VCaP (cell line): ENCODE measurements at regions not wholly inside any gene's neighbourhood (a gene's known extent, or its start where the extent isn't known, plus 50 kb on each side); places are given as distances from the start of the nearest gene placed in this dataset.
A peak's percentile ranks its signal among the peaks of the same experiment; 100 is the strongest.

Source experiments
- H3K27ac ChIP-seq: fragments of 450-650 bp; 2 replicates; pipeline ENCODE4 v1.5.1; 2017
- CTCF ChIP-seq: fragments of 450-650 bp; conservative IDR thresholded peaks from 2 replicates; pipeline ENCODE4 v1.5.1; 2017; ENCODE audit warnings: mild to moderate bottlenecking, moderate library complexity

GRCh38 chr3:162742159-162742717, 1245.6 kb downstream of the OTOL1 start:
- H3K27ac ChIP-seq = no peak overlapping the region

DNA sequence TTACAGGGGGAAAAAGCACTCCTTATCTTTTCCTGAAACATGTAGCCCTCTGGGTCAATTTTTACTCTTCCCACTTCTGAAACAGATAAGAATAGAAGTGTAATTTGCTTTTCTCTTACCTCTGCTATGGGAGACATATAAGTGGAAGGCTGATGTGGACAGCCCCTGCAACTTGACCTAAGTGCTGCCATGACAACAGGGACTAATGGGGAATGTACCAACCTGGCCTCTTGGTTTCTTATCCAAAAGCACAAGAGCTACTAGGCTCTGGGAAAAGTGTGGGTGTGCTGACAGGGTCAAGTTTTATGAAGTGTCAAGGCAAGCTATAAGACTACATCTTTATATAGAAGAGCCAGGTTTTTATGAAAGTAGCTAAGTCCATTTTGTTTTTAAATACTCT, 1246.5 kb downstream of the OTOL1 start:
- H3K27ac ChIP-seq = no peak overlapping the region
- no peak for TF ChIP-seq CTCF

More at GRCh38 chr3:162742159-162742717, 1245.6 kb downstream of the OTOL1 start:
- no peak for TF ChIP-seq CTCF

- H3K27ac ChIP-seq = no peak overlapping the region
- no peak for TF ChIP-seq CTCF
These were observed 1264.2 kb downstream of the OTOL1 start for GRCh38 chr3:162760789-162761188.

- TF ChIP-seq CTCF = no peak
- H3K27ac ChIP-seq = peak overlapping the region; percentile 55
These were observed 1267.6 kb downstream of the OTOL1 start for GRCh38 chr3:162764051-162764807.

DNA sequence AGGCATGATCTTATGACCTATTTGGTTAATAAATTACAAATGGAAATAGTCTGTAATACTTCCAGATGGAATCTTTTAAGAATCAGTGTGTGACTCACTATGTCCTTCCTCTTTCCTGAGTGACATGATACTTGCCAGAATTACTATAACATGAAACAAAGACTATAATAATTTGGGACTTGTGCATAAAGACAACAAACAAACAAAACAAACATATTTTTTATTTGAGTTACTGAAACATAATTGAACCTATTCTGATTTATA, 1268.1 kb downstream of the OTOL1 start:
- peak overlapping the region; percentile 25 for H3K27ac ChIP-seq
- TF ChIP-seq CTCF = no peak

DNA sequence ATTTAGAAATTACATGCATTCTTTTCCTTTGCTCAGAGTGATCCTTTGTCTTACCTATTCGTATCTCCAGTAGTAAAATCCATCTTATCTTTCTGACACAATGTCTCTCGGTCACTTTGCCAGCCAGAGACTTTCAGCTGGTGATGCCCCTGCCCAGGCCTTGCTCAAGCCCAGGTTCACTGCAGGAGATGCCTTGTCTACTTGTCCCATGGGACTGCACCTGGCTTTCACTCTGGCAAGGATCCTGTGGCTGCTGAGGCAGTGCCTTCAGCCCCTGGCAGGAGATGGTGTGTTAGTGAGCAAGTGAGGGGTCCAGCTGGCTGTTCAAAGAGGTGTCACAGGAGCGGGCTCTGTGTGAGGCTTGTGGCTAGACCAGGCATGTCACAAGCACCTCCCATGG, 1268.9 kb downstream of the OTOL1 start:
- peak overlapping the region; percentile 25; the same call in 1 of the 2 replicates for H3K27ac ChIP-seq
- TF ChIP-seq CTCF = no peak

- TF ChIP-seq CTCF = no peak
- no peak overlapping the region for H3K27ac ChIP-seq
These were observed 1273.0 kb downstream of the OTOL1 start for GRCh38 chr3:162769564-162769963.
